B cell (primary cell): ENCODE measurements at regions not wholly inside any gene's neighbourhood (a gene's known extent, or its start where the extent isn't known, plus 50 kb on each side); places are given as distances from the start of the nearest gene placed in this dataset.

Experiments
- ATAC-seq: fragments of 200-7000 bp; cut with Tn5 transposase; one replicate; pipeline ENCODE4 v1.10.0; 2021; ENCODE audit warnings: low read depth, mild to moderate bottlenecking, moderate number of reproducible peaks, moderate library complexity
- CTCF ChIA-PET: fragments of 350-600 bp; sonication (Branson Sonifier 250); formaldehyde crosslinking; loops from one replicate; lab custom pipeline; 2021; ENCODE audit warnings: antibody characterized with exemption, inconsistent platforms; lab: Charles Lee
- POLR2A ChIA-PET: fragments of 350-600 bp; sonication (Branson Sonifier 250); formaldehyde crosslinking; loops from one replicate; lab custom pipeline; 2021; ENCODE audit warnings: antibody characterized with exemption; lab: Charles Lee
- DNase-seq: peaks from one replicate; pipeline ENCODE4 v3.0.0; 2013
- H2AFZ ChIP-seq: 2 replicates; pipeline ENCODE4 v1.6.1; 2012; ENCODE audit warnings: mild to moderate bottlenecking, low read depth, low read length; ENCODE audit not compliant: insufficient read depth, poor library complexity, severe bottlenecking
- H3K27ac ChIP-seq, 2 donors: 1 replicate in 1 of 2; 2 replicates in 1 of 2; pipeline ENCODE4 v1.5.1; 2012 to 2013; ENCODE audit warnings: low read length in 2 of 2, mild to moderate bottlenecking in 2 of 2, moderate library complexity in 1 of 2
- H3K27me3 ChIP-seq, 4 experiments: fragments of 200-600 bp in 1 of 4; sonication (generic) in 1 of 4; replicated peaks in 1 of 4; 1 replicate in 2 of 4; 2 replicates in 2 of 4; pipeline versions ENCODE4 v1.6.1 to v1.7.0; 2013 to 2016; ENCODE audit warnings: low read length in 3 of 4, mild to moderate bottlenecking in 2 of 4, mixed read lengths in 1 of 4, moderate library complexity in 1 of 4; ENCODE audit not compliant: insufficient read depth in 4 of 4, control insufficient read depth in 3 of 4; ENCODE audit errors: control extremely low read depth in 1 of 4
- H3K36me3 ChIP-seq, 2 experiments: replicated peaks in 1 of 2; 1 replicate in 1 of 2; 2 replicates in 1 of 2; pipeline versions ENCODE4 v1.6.1 to v1.7.1; 2013; ENCODE audit warnings: low read length in 1 of 2; ENCODE audit not compliant: insufficient read depth in 2 of 2, control insufficient read depth in 1 of 2; ENCODE audit errors: control extremely low read depth in 1 of 2, extremely low read depth in 1 of 2
- H3K4me1 ChIP-seq, 2 donors: fragments of 200-600 bp in 1 of 2; sonication (generic) in 1 of 2; 1 replicate in 1 of 2; 2 replicates in 1 of 2; pipeline versions ENCODE4 v1.5.1 to v1.6.1; 2013 to 2017; ENCODE audit warnings: low read length in 2 of 2; ENCODE audit not compliant: control insufficient read depth in 2 of 2, insufficient read depth in 2 of 2
- H3K4me2 ChIP-seq: replicated peaks from 2 replicates; pipeline ENCODE3; 2012; ENCODE audit warnings: mild to moderate bottlenecking, low read depth, low read length; ENCODE audit not compliant: poor library complexity, severe bottlenecking
- H3K4me3 ChIP-seq, 5 experiments: fragments of 200-600 bp in 1 of 5; sonication (generic) in 1 of 5; 1 replicate in 3 of 5; 2 replicates in 2 of 5; pipeline versions ENCODE4 v1.5.1 to v1.7.0; 2011 to 2016; ENCODE audit warnings: low read length in 4 of 5, mild to moderate bottlenecking in 4 of 5, low read depth in 2 of 5, control low read depth in 1 of 5, moderate library complexity in 1 of 5; ENCODE audit not compliant: insufficient read depth in 1 of 5; ENCODE audit errors: control extremely low read depth in 1 of 5, extremely low read depth in 1 of 5
- H3K79me2 ChIP-seq: fragments of 200-600 bp; sonication (generic); one replicate; pipeline ENCODE4 v1.6.0; 2016; ENCODE audit warnings: low read length; ENCODE audit not compliant: control insufficient read depth, insufficient read depth
- H3K9ac ChIP-seq: fragments of 200-600 bp; sonication (generic); 2 replicates; pipeline ENCODE4 v1.6.1; 2017; ENCODE audit warnings: mild to moderate bottlenecking, low read length, moderate library complexity
- H3K9me3 ChIP-seq, 3 donors: one replicate each; pipeline versions ENCODE4 v1.6.1 to v1.7.1; 2013; ENCODE audit warnings: low read length in 2 of 3; ENCODE audit not compliant: control insufficient read depth in 2 of 3, insufficient read depth in 1 of 3; ENCODE audit errors: control extremely low read depth in 1 of 3
- H4K20me1 ChIP-seq: 2 replicates; pipeline ENCODE4 v1.6.0; 2012; ENCODE audit warnings: mild to moderate bottlenecking, low read length; ENCODE audit not compliant: insufficient read depth, control insufficient read depth, poor library complexity, severe bottlenecking
- H3K27ac Mint-ChIP-seq: one replicate; pipeline ENCODE4 v1.8.0; 2021; ENCODE audit warnings: mixed read lengths
- H3K27me3 Mint-ChIP-seq: one replicate; pipeline ENCODE4 v1.8.0; 2021; ENCODE audit warnings: mixed read lengths
- H3K4me1 Mint-ChIP-seq: one replicate; pipeline ENCODE4 v1.8.0; 2021; ENCODE audit warnings: mixed read lengths
- H3K4me3 Mint-ChIP-seq: one replicate; pipeline ENCODE4 v1.8.0; 2021; ENCODE audit warnings: mixed read lengths
- H3K9me3 Mint-ChIP-seq: one replicate; pipeline ENCODE4 v1.8.0; 2022; ENCODE audit warnings: mixed read lengths; ENCODE audit not compliant: insufficient read depth
- EZH2 ChIP-seq: IDR thresholded peaks from 2 replicates; pipeline ENCODE4 v1.6.1; 2012; ENCODE audit warnings: borderline replicate concordance, low read depth, mild to moderate bottlenecking, moderate library complexity, low read length; ENCODE audit not compliant: insufficient read depth, poor library complexity, severe bottlenecking
- WGBS: methylation state at CpG from one replicate; pipeline ENCODE4 v1.1.5; 2013; ENCODE audit warnings: missing lambda C conversion rate; ENCODE audit not compliant: insufficient coverage; 5-methylcytosine and 5-hydroxymethylcytosine counted together
- intact Hi-C: fragments of 100-400 bp; cut with micrococcal nuclease; formaldehyde crosslinking; loops from one replicate; pipeline ENCODE4 v1.10.0; 2022
- TF ChIP-seq, protein P1 (sequence below): fragments of 200-600 bp; IDR thresholded peaks from one replicate; pipeline ENCODE4 v1.8.0; 2022; ENCODE audit warnings: antibody characterized with exemption, mild to moderate bottlenecking

DNA sequence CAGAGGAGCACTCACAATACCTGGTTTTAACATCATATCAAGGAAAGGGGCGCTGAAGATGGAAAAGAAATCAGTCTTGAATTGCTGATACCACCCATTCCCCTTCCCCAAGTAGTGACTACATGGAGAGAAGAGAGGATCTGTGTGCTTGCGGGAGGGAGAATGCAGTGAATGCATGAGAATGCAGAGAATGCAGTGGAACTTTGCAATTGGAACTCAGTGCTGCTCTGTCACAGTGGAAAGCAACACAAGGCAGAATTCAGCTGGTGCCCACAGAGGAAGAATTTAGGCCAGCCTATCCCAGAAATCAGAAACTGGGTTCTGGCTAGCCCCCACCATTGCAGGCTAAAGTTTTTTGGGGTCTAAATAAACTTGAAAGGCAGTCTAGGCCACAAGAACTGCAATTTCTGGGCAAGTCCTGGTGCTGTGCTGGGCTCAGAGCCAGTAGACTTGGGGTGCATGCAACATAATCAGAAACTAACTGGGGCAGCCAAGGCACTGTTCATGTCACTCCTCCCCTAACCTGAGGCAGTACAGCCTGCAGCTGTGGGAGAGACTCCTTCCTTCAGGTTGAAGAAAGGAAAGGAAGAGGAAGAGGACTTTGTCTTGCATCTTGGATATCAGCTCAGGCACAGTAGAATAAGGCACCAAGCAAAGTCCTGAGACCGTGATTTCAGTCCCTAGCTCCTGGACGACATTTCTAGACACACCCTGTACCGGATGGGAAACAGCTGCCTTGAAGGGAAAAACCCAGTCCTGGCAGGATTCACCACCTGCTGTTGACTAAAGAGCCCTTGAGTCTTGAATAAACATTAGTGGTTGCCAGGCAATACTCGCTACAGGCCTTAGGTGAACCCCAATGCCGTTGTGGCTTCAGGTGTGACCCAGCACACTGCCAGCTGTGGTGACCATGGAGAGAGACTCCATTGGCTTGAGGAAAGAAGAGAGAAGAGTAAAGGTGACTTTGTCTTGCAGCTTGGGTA, 329.3 kb downstream of the TBL1XR1 start:
- H3K9me3 Mint-ChIP-seq: no peaks in the 10 kb centered on the region
- H3K27ac Mint-ChIP-seq: no peak overlapping the region
- H3K9me3 ChIP-seq: peaks cover 0 to 2% (median 2%) of the 10 kb centered on the region in 3 donors
- no peaks in the 10 kb centered on the region for H4K20me1 ChIP-seq
- H3K4me1 Mint-ChIP-seq: peaks cover 1% of the 10 kb centered on the region
- no peaks in the 10 kb centered on the region for H3K36me3 ChIP-seq
- POLR2A ChIA-PET: no interaction called here
- no peaks in the 10 kb centered on the region for H3K79me2 ChIP-seq
- 89% methylated on average over 6 of the region's 7 CpGs for whole genome bisulfite sequencing
- ATAC-seq: no peak
- H3K4me3 Mint-ChIP-seq: no peak overlapping the region
- peaks cover 0 to 3% of the 10 kb centered on the region in 2 donors for H3K4me1 ChIP-seq
- TF ChIP-seq EZH2: no peak
- TF ChIP-seq, protein P1, sequence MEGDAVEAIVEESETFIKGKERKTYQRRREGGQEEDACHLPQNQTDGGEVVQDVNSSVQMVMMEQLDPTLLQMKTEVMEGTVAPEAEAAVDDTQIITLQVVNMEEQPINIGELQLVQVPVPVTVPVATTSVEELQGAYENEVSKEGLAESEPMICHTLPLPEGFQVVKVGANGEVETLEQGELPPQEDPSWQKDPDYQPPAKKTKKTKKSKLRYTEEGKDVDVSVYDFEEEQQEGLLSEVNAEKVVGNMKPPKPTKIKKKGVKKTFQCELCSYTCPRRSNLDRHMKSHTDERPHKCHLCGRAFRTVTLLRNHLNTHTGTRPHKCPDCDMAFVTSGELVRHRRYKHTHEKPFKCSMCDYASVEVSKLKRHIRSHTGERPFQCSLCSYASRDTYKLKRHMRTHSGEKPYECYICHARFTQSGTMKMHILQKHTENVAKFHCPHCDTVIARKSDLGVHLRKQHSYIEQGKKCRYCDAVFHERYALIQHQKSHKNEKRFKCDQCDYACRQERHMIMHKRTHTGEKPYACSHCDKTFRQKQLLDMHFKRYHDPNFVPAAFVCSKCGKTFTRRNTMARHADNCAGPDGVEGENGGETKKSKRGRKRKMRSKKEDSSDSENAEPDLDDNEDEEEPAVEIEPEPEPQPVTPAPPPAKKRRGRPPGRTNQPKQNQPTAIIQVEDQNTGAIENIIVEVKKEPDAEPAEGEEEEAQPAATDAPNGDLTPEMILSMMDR: no peak
- no peak overlapping the region for H2AFZ ChIP-seq
- intact Hi-C loops: no loop called here
- H3K27me3 Mint-ChIP-seq: no peaks in the 10 kb centered on the region
- H3K4me2 ChIP-seq: no peak overlapping the region
- H3K9ac ChIP-seq: no peak overlapping the region
- H3K4me3 ChIP-seq: no peak overlapping the region
- DNase-seq: no peak
- no peak overlapping the region for H3K27ac ChIP-seq
- CTCF ChIA-PET: interaction anchor here (1.1 kb wide), 1 partner anchor 70 kb away, joined by 3 read pairs; no protein-coding TSS in a partner anchor
- H3K27me3 ChIP-seq: no peaks in the 10 kb centered on the region

DNA sequence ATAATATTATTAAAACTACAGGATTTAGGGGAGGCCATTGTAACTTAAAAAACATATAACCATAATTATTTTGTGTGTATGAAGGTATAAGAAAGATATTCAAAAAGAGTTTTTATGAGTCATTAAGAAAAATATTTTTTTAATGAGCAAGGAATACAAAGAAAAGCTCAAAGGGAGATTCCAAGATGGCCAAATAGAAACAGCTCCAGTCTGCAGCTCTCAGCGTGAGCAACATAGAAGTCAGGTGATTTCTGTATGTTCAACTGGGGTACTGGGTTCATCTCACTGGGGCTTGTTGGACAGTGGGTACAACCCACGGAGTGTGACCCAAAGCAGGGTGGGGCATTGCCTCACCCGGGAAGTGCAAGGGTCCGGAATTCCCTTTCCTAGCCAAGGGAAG, 336.1 kb downstream of the TBL1XR1 start:
- WGBS: 96% methylated on average over 4 of the region's 4 CpGs
- no peaks in the 10 kb centered on the region for H3K4me1 Mint-ChIP-seq
- no peak for ATAC-seq

More for the DNA sequence above, 336.1 kb downstream of the TBL1XR1 start:
- no peak for TF ChIP-seq EZH2
- TF ChIP-seq, protein P1: no peak
- ChIA-PET POLR2A (no interaction called here), CTCF (interaction anchor here (1.3 kb wide), 1 partner anchor 190 kb away, joined by 3 read pairs; no protein-coding TSS in a partner anchor)
- Mint-ChIP-seq H3K27ac (no peak overlapping the region), H3K4me3 (no peak overlapping the region), H3K9me3 (no peaks in the 10 kb centered on the region), H3K27me3 (peaks cover 10% of the 10 kb centered on the region)
- no peaks in the 10 kb centered on the region for H3K9me3 ChIP-seq
- no peaks in the 10 kb centered on the region for H3K27me3 ChIP-seq
- no peaks in the 10 kb centered on the region for H3K36me3 ChIP-seq
- no peak overlapping the region for H3K9ac ChIP-seq
- H3K27ac ChIP-seq: no peak overlapping the region
- DNase-seq: no peak
- no peaks in the 10 kb centered on the region for H3K4me1 ChIP-seq
- H3K79me2 ChIP-seq: no peaks in the 10 kb centered on the region
- H4K20me1 ChIP-seq: no peaks in the 10 kb centered on the region
- intact Hi-C loops: no loop called here
- H2AFZ ChIP-seq: no peak overlapping the region
- no peak overlapping the region for H3K4me2 ChIP-seq
- H3K4me3 ChIP-seq: no peak overlapping the region
